Thymus (tissue), 11 donors: ENCODE measurements at regions not wholly inside any gene's neighbourhood (a gene's known extent, or its start where the extent isn't known, plus 50 kb on each side); places are given as distances from the start of the nearest gene placed in this dataset.
A peak's percentile ranks its signal among the peaks of the same experiment; 100 is the strongest.

ENCODE experiments used
- DNase-seq, 9 donors: peaks; one replicate each; pipeline ENCODE4 v3.0.0-alpha.2; 2013; ENCODE audit warnings: low spot score in 9 of 9, low read depth in 6 of 9, missing footprints in 1 of 9
- H3K27ac ChIP-seq, 2 donors: one replicate each; pipeline ENCODE4 v1.5.1; 2013; ENCODE audit warnings: control low read depth in 1 of 2, low read depth in 1 of 2, low read length in 1 of 2, mild to moderate bottlenecking in 1 of 2, moderate library complexity in 1 of 2
- H3K27me3 ChIP-seq, 2 donors: one replicate each; pipeline ENCODE4 v1.5.1; 2013; ENCODE audit warnings: low read length in 1 of 2; ENCODE audit not compliant: control insufficient read depth in 2 of 2, insufficient read depth in 1 of 2
- H3K36me3 ChIP-seq, 2 donors: one replicate each; pipeline ENCODE4 v1.5.1; 2013; ENCODE audit warnings: low read length in 1 of 2, mild to moderate bottlenecking in 1 of 2, moderate library complexity in 1 of 2; ENCODE audit not compliant: control insufficient read depth in 2 of 2, insufficient read depth in 2 of 2
- H3K4me1 ChIP-seq, 2 donors: one replicate each; pipeline ENCODE4 v1.5.1; 2013; ENCODE audit warnings: low read length in 2 of 2; ENCODE audit not compliant: control insufficient read depth in 2 of 2, insufficient read depth in 2 of 2
- H3K4me3 ChIP-seq, 2 donors: one replicate each; pipeline ENCODE4 v1.5.1; 2013; ENCODE audit warnings: low read length in 2 of 2, control low read depth in 1 of 2, mild to moderate bottlenecking in 1 of 2
- H3K9me3 ChIP-seq, 2 donors: one replicate each; pipeline ENCODE4 v1.5.1; 2013; ENCODE audit warnings: low read length in 1 of 2, mild to moderate bottlenecking in 1 of 2; ENCODE audit not compliant: control insufficient read depth in 2 of 2, insufficient read depth in 1 of 2
- WGBS: extraction: QIAGEN DNeasy Blood & Tissue Kit; methylation state at CpG from one replicate; pipeline ENCODE4 v1.1.7; 2013; 5-methylcytosine and 5-hydroxymethylcytosine counted together
- donor health status: healthy.

DNA sequence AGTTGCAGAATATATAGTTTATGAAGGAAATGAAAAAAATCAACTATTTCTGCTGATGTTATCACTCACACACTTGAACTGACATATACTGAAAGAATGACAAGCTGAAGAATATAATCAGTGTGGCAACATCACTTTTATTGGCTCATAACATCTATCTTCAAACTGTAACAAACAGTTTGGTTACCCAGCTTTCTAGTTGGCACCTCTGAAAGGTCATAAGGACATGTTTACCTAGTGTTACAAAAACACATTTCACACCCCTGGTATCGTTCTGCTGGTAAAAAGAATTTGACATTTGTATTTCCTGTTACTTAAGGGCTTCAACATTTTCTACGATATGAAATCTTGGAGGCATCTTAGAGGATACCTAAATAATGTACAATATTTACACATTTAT lies 1267.0 kb upstream of the NCAM2 start:
- Histone ChIP-seq H3K4me1 (no peaks in the 10 kb centered on the region), H3K36me3 (no peaks in the 10 kb centered on the region), H3K27ac (no peak overlapping the region), H3K4me3 (no peak overlapping the region), H3K9me3 (no peaks in the 10 kb centered on the region), H3K27me3 (no peaks in the 10 kb centered on the region)
- DNase-seq = peak in 1 of 9 donors; percentile 0
- 47% methylated on average over 2 of the region's 2 CpGs for WGBS

DNA sequence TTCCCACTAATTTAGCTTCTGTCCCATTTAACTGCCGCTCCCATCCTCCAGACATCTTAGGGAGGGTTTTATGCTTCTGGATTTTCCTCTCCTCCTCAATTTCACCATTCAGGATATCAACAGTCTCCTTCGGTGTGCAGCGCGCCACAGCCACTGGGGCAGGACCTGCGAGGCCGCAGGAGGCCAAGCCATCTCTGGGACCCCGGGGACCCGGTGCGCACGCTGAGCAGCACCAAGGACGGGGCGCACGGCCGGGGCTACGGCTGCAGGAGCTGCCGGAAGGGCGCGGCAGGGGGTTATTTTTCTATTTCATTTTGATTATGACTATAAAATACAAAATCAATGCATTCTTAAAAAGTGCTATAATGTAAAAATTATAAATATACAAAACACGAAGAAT lies 1238.4 kb upstream of the NCAM2 start:
- WGBS = 91% methylated on average over 19 of the region's 19 CpGs
- Histone ChIP-seq H3K4me3 (no peak overlapping the region), H3K27me3 (no peaks in the 10 kb centered on the region), H3K9me3 (no peaks in the 10 kb centered on the region), H3K36me3 (no peaks in the 10 kb centered on the region), H3K4me1 (no peaks in the 10 kb centered on the region), H3K27ac (no peak overlapping the region)
- no peak for DNase-seq

DNA sequence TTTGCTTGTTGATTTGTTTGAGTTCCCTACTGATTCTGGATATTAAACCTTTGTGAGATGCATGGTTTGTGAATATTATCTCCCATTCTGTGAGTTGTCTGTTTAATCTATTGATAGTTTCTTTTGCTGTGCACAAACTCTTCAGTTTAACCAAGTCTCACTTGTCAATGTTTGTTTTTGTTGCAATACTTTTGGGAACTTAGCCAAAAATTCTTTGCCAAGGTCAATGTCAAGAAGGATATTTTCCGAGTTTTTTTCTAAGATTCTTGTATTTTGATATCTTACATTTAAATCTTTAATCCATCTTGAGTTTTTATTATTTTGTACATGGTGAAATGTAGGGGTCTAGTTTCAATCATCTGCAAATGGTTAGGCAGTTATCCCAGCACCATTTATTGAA lies 1230.7 kb upstream of the NCAM2 start:
- Histone ChIP-seq H3K36me3 (no peaks in the 10 kb centered on the region), H3K9me3 (no peaks in the 10 kb centered on the region), H3K4me1 (no peaks in the 10 kb centered on the region), H3K4me3 (no peak overlapping the region), H3K27me3 (no peaks in the 10 kb centered on the region), H3K27ac (no peak overlapping the region)
- WGBS = 92% methylated on average over 1 of the region's 1 CpG
- DNase-seq = no peak

DNA sequence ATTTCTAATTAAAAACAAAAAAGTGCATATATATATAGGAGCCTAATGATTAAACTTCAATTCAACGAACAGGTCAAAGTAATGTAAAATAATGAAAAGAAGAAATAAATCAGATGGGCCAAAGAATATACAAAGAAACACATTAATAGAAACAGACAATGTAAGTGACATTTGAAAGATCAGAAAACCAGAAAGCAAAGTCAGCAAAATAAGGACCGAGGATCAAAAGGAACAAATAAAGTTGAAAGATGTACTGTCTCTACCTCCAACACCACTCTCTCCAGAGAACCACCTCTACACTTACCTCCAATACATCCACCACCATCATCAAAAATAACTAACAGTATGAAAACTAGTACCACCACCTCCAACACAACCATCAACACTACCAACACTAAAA lies 1226.3 kb upstream of the NCAM2 start:
- Histone ChIP-seq H3K4me1 (no peaks in the 10 kb centered on the region), H3K9me3 (no peaks in the 10 kb centered on the region), H3K36me3 (no peaks in the 10 kb centered on the region), H3K27ac (no peak overlapping the region), H3K4me3 (no peak overlapping the region), H3K27me3 (no peaks in the 10 kb centered on the region)
- WGBS = 92% methylated on average over 2 of the region's 2 CpGs
- no peak for DNase-seq

DNA sequence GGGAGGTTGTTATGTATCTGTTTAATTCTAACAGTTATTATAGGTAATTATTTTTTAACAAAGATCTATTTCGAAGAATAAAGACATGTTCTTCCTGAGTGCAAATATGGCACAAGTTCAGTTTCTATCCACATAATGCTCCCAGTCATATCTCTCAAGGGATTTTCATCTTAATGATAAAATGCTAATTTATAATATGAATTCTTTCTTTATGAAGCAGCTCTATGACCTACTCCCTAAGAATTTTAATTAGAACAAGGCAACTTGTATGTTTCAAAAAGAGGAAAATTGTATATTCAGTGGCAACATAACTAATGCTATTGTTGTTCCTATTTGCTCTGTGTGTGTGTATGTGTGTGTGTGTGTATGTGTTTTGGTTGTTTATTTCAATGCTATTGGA lies 1222.1 kb upstream of the NCAM2 start:
- H3K27me3 ChIP-seq = no peaks in the 10 kb centered on the region
- DNase-seq = no peak
- WGBS = 86% methylated on average over 1 of the region's 1 CpG
- no peaks in the 10 kb centered on the region for H3K9me3 ChIP-seq
- H3K36me3 ChIP-seq = no peaks in the 10 kb centered on the region
- no peaks in the 10 kb centered on the region for H3K4me1 ChIP-seq
- H3K27ac ChIP-seq = no peak overlapping the region
- no peak overlapping the region for H3K4me3 ChIP-seq

DNA sequence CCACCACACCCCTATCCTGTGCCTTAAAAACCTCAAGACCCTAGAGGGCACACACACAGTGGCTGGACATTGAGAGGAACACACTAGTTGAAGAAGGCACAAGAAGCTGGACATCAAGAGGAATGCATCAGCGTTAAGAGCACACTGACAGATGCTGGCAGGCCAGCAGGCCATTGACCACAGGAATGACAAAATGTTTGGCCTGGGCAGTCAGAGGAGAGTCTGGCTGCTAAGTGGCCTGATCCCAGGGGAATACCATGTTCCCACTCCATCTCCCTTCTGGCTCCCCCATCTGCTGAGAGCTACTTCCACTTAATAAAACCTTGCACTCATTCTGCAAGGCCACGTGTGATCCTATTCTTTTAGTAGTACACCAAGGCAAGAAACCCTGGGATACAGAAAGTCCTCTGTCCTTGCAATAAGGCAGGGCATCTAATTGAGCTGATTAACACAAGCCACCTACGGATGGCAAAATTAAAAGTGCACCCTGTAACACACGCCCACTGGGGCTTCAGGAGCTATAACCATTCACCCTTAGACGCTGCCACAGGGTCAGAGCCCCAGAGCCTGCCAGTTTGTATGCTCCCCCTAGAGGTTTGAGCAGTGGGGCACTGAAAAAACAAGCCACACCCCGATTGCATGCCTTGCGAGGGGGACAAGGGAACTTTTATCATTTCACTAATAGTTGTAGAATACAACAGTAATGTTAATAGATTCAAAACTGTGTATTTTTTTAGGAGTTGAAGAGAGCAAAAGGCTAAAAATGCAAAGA lies 1216.1 kb upstream of the NCAM2 start:
- Histone ChIP-seq H3K9me3 (no peaks in the 10 kb centered on the region), H3K27me3 (no peaks in the 10 kb centered on the region), H3K4me1 (no peaks in the 10 kb centered on the region), H3K36me3 (no peaks in the 10 kb centered on the region), H3K4me3 (no peak overlapping the region), H3K27ac (no peak overlapping the region)
- 92% methylated on average over 7 of the region's 7 CpGs for WGBS
- DNase-seq = no peak

DNA sequence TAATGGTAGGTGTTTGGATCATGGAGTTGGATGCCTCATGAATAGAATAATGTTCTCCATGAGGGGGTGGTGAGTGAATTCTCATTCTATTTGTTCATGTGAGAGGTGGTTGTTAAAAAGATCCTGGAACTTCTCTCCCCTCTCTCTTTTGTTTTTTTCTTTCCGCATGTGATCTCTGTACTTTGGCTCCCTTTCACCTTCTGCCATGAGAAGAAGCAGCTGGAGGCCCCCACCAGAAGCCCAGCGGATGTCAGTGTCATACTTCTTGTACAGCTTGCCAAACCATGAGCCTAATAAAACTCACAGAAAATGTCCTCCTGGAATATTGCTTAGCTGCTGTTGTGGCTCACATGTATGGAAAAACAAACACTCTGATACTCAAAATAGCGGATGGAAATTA lies 1212.3 kb upstream of the NCAM2 start:
- 95% methylated on average over 3 of the region's 3 CpGs for WGBS
- no peak overlapping the region for H3K4me3 ChIP-seq
- no peaks in the 10 kb centered on the region for H3K36me3 ChIP-seq
- no peak for DNase-seq
- no peak overlapping the region for H3K27ac ChIP-seq
- no peaks in the 10 kb centered on the region for H3K9me3 ChIP-seq
- H3K4me1 ChIP-seq = no peaks in the 10 kb centered on the region
- no peaks in the 10 kb centered on the region for H3K27me3 ChIP-seq

DNA sequence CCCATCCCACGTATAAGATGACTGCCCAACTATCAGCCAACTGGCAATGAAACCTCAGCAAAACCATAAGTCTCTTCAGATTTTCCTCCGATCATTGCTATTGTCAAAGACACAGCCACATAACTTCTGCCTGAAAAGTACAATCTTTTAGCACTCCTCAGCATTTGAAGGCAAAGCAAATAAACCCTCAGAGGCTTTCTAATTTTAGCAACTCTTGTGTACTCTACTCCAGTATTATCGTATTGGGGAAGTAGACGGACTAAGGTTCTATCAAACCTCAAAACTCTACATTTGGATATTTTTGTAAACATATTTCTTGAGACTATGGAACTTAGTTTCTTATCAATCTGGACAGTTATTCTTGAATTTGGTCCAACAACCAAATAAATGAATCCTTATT lies 1206.2 kb upstream of the NCAM2 start:
- no peak for DNase-seq
- WGBS = 85% methylated on average over 4 of the region's 4 CpGs
- H3K27me3 ChIP-seq = no peaks in the 10 kb centered on the region
- H3K36me3 ChIP-seq = no peaks in the 10 kb centered on the region
- no peak overlapping the region for H3K4me3 ChIP-seq
- H3K27ac ChIP-seq = no peak overlapping the region
- no peaks in the 10 kb centered on the region for H3K4me1 ChIP-seq
- H3K9me3 ChIP-seq = no peaks in the 10 kb centered on the region

DNA sequence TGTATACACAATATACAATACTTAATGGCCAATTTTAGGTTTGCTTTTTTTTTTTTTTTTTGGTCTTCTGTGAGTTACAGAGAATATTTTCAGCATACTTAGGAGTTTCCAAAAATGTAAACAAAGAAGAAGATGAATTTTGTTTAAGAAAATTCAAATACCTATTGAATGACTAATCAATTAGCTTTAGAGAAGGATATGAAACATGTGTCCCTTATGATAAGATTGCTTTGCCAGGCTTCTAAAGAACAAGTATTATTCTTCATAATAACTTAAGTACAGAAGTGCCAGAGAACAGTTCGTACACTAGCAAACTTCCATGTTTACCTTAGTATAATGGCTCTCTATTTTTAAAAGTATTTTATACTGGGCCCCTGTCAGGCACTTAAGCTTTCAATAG lies 1191.0 kb upstream of the NCAM2 start:
- H3K27ac ChIP-seq = no peak overlapping the region
- H3K9me3 ChIP-seq = no peaks in the 10 kb centered on the region
- DNase-seq = no peak
- no peak overlapping the region for H3K4me3 ChIP-seq
- 96% methylated on average over 1 of the region's 1 CpG for WGBS
- H3K27me3 ChIP-seq = no peaks in the 10 kb centered on the region
- H3K36me3 ChIP-seq = no peaks in the 10 kb centered on the region
- H3K4me1 ChIP-seq = no peaks in the 10 kb centered on the region
